Fibroblast of skin of right biceps (primary cell): ENCODE measurements at regions not wholly inside any gene's neighbourhood (a gene's known extent, or its start where the extent isn't known, plus 50 kb on each side); places are given as distances from the start of the nearest gene placed in this dataset.

Experiments
- DNase-seq: peaks from one replicate; pipeline ENCODE4 v3.0.0-alpha.2; 2013

GRCh38 chr16:80299416-80299815, 241.4 kb upstream of the DYNLRB2 start:
- DNase-seq: peak; percentile 79

DNA sequence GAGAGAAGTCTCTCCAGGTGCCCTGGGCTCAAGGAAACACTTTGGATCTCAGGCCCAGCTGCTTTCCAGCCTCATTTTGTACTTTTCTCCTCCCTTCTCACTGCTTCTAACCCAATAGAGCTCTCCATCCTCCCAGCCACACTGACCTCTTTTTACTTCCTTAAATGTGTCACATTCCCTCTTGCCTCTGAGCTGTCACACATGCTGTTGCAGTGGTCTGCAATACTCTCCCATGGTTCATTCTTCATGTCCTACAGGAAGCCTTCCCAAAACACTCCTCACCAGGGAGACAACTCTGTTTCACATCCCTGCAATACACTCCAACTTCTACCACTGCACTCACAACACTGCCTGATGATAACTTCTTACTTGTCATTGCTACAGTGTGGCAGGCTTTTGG, 242.1 kb upstream of the DYNLRB2 start:
- no peak for DNase-seq

GRCh38 chr16:80296034-80296433, 244.8 kb upstream of the DYNLRB2 start:
- no peak for DNase-seq

- DNase-seq: peak; percentile 44
Observed at GRCh38 chr16:80294172-80294571, 246.6 kb upstream of the DYNLRB2 start.

DNA sequence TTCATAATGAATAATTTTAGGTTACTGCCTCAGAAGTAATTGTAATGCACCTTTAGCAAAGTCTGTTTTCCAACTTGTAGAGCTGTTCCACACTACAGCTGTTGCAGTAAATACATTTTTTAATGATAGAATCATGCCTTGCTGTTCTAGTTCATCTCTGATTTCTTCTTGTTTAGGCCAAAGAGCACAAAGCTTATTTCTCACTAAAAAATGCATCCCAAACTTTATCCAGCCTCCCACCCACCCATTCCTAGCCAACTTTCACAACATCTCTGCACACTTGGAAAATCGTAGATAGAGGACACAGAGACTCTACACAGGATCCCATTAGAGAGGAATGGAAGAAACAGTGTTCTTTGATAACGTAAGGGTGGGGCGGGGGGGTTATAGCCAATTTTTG, 252.2 kb upstream of the DYNLRB2 start:
- DNase-seq: no peak

GRCh38 chr16:80287674-80288073, 253.1 kb upstream of the DYNLRB2 start:
- DNase-seq: peak; percentile 25

DNA sequence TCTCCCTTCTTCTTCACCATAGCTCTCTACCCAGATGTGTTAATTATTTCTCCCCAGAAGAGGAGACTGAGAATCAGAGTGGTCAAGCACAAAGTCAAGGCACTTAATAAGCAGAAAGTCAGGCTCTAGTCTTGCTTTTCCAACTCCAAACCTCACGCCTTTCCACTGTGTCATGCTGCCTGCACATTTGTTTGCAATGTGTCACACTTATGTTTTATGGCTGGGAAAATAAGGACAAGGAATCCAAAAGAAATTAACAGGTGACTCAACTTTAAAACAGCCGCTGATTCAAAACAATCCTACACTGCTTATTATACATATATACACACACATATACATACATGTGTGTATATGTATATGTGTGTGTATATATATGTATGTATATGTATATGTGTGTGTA, 255.7 kb upstream of the DYNLRB2 start:
- DNase-seq: peak; percentile 93

GRCh38 chr16:80283466-80284392, 257.1 kb upstream of the DYNLRB2 start:
- DNase-seq: peak; percentile 52

- DNase-seq: no peak
Observed at GRCh38 chr16:80280557-80280956, 260.2 kb upstream of the DYNLRB2 start.

DNA sequence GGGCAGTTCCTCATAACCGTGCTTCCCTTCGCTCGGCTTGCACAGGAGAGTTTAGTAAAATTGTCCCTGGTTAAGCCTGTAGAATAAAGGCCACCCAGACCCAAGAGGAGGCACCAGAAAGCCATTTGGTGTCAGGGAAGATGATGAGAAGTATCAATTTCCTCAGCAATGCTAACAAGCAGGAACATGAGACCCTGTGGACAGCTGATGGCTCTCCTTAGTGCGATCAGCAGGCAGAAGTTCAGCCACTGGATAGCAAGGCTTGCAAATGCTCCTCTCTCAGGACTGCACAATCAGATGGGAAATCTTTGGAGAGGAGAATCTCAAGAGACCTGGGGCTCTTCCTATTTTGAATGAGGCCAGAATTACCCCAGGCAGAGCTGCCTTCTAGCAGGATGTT, 261.1 kb upstream of the DYNLRB2 start:
- no peak for DNase-seq

GRCh38 chr16:80277182-80277581, 263.6 kb upstream of the DYNLRB2 start:
- DNase-seq: no peak

- DNase-seq: peak; percentile 84
Observed at GRCh38 chr16:80274576-80275191, 266.1 kb upstream of the DYNLRB2 start.

GRCh38 chr16:80273635-80274538, 266.9 kb upstream of the DYNLRB2 start:
- peak; percentile 72 for DNase-seq

DNA sequence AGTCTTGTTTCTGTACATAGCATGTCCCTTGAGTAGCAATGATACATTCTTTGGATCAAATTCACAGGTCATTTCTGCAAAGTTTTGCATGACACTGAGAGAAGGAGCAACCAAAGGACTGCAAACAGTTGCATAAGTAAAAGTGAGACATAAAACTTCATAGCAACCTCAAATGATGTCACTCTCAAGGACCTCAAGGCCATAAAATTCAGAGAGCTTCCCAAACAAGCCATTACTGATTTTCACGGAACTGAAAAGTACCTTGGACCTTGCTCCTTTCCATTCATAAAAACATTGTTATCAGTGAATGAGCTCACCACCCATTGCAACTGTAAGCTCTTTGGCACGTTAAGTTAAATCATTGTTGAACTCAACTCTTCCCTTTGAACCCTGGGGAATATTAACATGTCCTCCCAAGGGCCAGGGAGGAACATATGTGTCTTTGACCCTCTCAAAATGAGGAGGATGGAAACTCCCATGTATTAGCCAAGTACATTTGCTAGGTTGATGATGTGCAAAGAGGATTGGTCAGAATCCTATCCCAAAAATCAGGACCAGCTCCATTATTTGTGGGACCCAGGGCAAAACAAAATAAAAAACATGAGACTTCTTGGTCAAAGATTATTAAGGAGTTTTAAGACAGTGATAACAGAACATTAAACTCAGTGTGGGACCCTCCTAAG, 275.0 kb upstream of the DYNLRB2 start:
- peak; percentile 49 for DNase-seq

DNA sequence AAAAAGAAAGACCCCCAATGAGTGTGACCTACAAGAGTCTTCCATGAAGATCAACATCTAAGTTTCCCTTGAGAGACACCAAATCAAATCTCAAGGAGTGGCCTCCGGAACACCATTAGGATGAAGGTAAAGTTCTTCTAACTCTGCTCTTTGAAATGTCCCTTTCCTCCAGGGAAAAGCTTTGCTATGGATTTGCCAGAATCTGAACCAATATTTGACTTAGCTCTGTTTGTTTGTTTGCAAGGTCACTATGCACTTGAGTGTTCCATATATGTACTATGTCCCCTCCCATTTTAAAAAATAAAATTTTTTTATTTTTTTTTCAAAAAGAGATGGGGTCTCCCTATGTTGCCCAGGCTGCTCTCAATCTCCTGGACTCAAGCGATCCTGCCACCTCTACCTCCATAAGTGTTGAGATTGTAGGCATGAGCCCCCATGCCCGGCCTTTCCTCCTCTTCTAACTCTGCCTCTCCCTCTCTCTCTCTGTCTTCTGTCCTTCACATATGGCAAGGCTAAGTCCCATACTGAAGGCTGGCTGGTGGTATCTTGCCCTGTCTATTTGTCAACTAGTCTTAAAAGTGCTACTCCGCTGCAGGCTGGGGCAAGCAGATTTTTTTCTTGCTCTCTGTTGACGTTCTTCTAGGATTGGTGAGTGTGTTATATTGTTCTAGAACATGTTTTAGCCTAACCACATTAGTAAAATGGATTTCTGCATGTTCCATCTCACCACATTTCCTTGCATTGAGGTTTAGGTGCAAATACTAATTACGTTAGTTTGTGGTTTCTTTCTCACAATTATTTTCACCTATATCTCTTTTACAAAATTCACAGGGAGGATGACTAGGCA, 276.7 kb upstream of the DYNLRB2 start:
- no peak for DNase-seq

- no peak for DNase-seq
Observed at GRCh38 chr16:80263181-80263823, 277.5 kb upstream of the DYNLRB2 start.

- peak; percentile 10 for DNase-seq
Observed at GRCh38 chr16:80260906-80261311, 279.9 kb upstream of the DYNLRB2 start.

- DNase-seq: no peak
Observed at GRCh38 chr16:80259290-80259805, 281.4 kb upstream of the DYNLRB2 start.

DNA sequence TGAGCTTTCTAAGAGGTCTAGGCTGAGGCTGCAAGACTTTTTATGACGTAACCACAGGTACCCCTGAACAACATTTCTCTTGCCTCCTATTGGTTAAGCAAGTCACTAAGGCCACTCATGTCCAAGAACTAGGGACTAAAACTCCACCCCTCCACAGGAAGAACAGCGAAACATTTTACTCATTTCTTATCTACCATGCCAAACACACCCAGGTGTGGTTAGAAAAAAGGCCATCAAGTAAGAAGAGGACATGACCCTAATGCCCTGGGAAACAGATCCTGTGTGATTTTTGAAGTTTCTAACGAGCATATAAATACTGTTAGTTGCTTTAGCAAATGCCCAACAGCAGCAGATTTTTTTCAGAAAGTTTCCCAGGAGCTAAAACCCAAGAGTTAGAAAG, 282.4 kb upstream of the DYNLRB2 start:
- DNase-seq: no peak

DNA sequence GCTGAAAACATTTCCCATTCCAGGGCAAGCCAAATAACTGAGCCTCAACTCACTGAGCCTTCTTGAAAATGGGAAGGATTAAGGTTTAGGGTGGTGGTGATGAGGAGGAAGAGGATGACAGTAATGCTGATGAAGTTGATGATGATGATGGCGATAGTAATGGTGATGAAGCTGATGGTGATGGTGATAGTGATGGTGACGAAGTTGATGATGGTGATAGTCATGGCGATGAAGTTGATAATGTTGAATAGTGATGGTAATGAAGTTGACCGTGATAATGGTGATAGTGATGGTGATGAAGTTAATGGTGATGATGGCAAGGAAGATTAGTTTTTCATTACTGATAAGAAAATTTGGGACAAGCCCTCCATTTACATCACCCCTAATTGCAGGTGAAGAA, 285.8 kb upstream of the DYNLRB2 start:
- no peak for DNase-seq

- no peak for DNase-seq
Observed at GRCh38 chr16:80253741-80254140, 287.1 kb upstream of the DYNLRB2 start.
